Right lung (tissue), 2 donors: ENCODE measurements at regions not wholly inside any gene's neighbourhood (a gene's known extent, or its start where the extent isn't known, plus 50 kb on each side); places are given as distances from the start of the nearest gene placed in this dataset.
"Not testable (repeated sequence)": the region's sequence is repeated elsewhere in the genome, so short reads cannot be mapped to it uniquely, and the experiment has no call there.

Source experiments
- DNase-seq, 2 donors: peaks; one replicate each; pipeline ENCODE4 v3.0.0-alpha.2; 2013

- no peak for DNase-seq
Observed at GRCh38 chr2:35337922-35338321, 1017.7 kb upstream of the CRIM1 start.

GRCh38 chr2:35314049-35314448 is 1041.5 kb upstream of the CRIM1 start:
- no peak for DNase-seq

- no peak for DNase-seq
Observed at GRCh38 chr2:35301369-35301768, 1054.2 kb upstream of the CRIM1 start.

- DNase-seq, result peak; percentile 20
Observed at GRCh38 chr2:35298493-35298892, 1057.1 kb upstream of the CRIM1 start.

GRCh38 chr2:35297403-35297802 is 1058.2 kb upstream of the CRIM1 start:
- no peak for DNase-seq

- DNase-seq, result no peak
Observed at GRCh38 chr2:35294636-35295263, 1060.8 kb upstream of the CRIM1 start.

- DNase-seq, result no peak
Observed at GRCh38 chr2:35293261-35293660, 1062.3 kb upstream of the CRIM1 start.

- DNase-seq, result no peak
Observed at GRCh38 chr2:35292199-35292598, 1063.4 kb upstream of the CRIM1 start.

GRCh38 chr2:35281702-35282101 is 1073.9 kb upstream of the CRIM1 start:
- no peak for DNase-seq

GRCh38 chr2:35255826-35256225 is 1099.8 kb upstream of the CRIM1 start:
- DNase-seq, result no peak

GRCh38 chr2:35251156-35251555 is 1104.4 kb upstream of the CRIM1 start:
- DNase-seq, result no peak

- no peak for DNase-seq
Observed at GRCh38 chr2:35246702-35247101, 1108.9 kb upstream of the CRIM1 start.

- DNase-seq, result no peak
Observed at GRCh38 chr2:35228584-35228983, 1127.0 kb upstream of the CRIM1 start.

- DNase-seq, result no peak
Observed at GRCh38 chr2:35220461-35220860, 1135.1 kb upstream of the CRIM1 start.

GRCh38 chr2:35204881-35205280 is 1150.7 kb upstream of the CRIM1 start:
- no peak for DNase-seq

GRCh38 chr2:35204323-35204722 is 1151.3 kb upstream of the CRIM1 start:
- no peak for DNase-seq

GRCh38 chr2:35199298-35199697 is 1156.3 kb upstream of the CRIM1 start:
- no peak for DNase-seq

- no peak for DNase-seq
Observed at GRCh38 chr2:35185861-35186412, 1169.6 kb upstream of the CRIM1 start.

- DNase-seq, result no peak
Observed at GRCh38 chr2:35184471-35184870, 1171.1 kb upstream of the CRIM1 start.

- DNase-seq, result not testable (repeated sequence)
Observed at GRCh38 chr2:35176726-35177125, 1178.9 kb upstream of the CRIM1 start.

- no peak for DNase-seq
Observed at GRCh38 chr2:35174845-35175244, 1180.7 kb upstream of the CRIM1 start.

- no peak for DNase-seq
Observed at GRCh38 chr2:35172687-35173086, 1182.9 kb upstream of the CRIM1 start.

- DNase-seq, result no peak
Observed at GRCh38 chr2:35168351-35168750, 1187.2 kb upstream of the CRIM1 start.

- no peak for DNase-seq
Observed at GRCh38 chr2:35163948-35164347, 1191.6 kb upstream of the CRIM1 start.
